Brain pericyte (primary cell): ENCODE measurements at regions not wholly inside any gene's neighbourhood (a gene's known extent, or its start where the extent isn't known, plus 50 kb on each side); places are given as distances from the start of the nearest gene placed in this dataset.

Source experiments
- DNase-seq: peaks from one replicate; pipeline ENCODE4 v3.0.0-alpha.2; 2012; ENCODE audit warnings: low read depth, low spot score

DNA sequence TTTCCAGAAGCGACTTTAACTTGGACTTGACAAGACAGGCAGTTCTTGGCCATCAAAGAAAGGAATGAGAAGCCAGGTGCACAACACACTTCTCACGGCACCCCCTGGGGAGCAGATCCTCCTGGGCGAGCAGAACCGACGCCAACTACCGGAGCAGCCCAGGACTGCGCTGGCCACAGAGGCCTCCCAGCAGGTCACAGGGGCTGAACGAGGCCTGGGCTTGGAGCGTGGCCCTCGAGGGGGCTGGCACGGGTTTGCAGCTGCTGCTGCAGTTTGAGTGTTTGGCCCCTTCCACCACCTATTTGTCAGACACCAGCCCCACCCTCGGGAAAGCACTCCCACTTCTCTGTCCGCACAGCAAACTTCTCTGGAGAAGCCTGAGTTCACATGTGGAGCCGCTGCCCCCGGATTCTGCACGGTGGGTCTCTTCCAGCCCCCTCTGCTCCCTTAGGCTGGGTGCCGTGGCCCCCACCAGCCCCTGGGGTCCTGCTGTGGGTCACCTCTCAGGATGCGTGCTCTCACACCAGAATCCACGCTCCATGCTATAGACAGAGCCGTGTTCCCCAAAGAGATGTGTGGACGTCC, 306.7 kb upstream of the SALL3 start:
- DNase-seq, result no peak

DNA sequence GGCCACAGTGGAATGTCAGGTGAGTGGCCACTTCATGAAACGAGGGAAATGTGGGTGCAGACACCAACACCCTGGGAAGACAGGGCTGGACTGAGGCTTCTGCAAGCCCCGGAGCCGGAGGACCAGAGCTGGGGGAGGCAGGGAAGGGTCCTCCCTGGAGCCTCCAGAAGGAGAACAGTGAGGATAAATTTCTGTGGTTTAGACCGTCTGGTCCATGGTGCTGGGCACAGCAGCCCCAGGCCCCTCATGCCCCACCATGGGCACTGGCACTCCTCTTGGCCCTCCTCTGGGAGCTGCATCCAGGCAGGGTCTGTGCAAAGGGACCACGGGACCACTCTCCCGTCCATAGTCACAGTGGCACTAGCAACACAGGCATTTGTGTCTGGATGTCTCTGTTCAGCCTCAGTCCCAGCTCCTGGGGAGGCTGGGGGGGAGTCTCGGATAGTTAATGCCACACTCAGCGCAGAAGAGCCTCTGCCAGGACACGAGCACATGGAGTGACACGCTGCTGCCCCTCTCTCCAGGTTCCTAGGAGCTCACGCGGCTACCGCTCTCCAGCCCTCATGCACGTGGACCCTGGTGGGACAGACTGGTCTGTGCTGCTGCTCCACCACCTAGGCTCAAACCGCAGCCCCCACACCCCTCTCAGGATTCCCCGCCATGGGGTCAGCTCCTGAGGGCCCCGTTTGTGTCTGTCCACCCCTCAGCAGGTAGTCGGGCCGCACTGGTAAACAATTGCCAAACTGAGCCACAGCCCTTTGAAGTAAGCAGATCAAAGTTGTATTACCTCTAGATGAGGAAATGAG, 305.9 kb upstream of the SALL3 start:
- no peak for DNase-seq

DNA sequence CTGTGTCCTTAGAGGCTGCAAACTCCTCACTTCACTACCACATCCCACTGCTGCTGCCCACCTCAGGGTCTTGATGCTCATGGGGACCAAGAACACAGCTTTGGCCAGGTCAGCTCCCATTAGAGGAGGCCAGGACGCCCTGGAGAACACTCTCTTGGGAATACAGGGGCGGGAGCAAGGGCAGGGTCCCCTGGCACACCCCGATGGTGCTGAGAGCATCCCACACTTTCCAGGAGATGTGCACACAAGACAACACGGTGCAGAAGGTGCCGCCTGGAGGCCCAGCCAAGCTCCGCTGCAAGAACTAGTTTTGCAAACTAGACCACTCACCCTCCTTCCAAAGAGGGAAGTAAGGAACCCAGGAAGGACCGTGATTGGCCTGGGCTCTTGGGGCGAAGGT, 304.4 kb upstream of the SALL3 start:
- DNase-seq, result no peak

DNA sequence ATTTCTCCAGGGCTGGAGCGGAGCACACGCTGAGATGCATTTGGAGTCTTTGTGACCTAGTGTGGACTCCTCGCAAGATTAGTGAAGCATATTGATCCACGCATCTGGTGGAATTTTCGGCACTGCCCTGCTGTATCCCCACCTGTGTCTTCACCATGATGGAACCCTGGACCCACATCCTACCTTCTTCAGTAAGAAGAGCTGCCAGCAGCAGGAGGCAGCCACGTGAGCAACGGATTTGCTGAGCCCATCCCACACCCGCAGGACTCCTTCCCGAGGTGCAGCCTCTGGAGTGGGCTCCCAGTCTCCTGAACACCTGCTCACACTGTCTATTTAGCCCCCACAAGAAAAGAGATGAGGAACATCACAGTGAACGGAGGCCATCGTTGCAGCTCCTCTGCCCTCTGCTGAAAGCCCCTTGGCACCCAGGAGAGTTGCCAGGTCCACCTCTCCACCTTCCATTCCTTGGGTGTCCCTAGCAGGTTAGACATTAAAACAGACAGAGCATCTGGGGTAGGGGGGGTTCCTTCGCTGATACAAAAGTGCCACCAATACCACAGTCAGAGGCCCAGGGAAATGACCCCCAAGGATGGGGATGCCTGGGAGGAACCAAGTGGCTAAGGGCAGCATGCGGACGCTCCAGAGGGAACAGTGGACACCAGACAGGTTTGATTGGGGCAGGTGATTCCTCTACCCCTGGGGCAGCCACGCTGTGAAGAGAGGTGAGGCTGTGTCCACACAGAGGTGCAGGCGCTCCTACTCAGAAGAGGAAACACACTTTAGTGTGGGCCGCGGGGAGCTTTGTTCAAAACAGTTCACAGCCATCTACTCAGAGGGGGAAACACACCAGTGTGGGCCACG, 302.8 kb upstream of the SALL3 start:
- no peak for DNase-seq

DNA sequence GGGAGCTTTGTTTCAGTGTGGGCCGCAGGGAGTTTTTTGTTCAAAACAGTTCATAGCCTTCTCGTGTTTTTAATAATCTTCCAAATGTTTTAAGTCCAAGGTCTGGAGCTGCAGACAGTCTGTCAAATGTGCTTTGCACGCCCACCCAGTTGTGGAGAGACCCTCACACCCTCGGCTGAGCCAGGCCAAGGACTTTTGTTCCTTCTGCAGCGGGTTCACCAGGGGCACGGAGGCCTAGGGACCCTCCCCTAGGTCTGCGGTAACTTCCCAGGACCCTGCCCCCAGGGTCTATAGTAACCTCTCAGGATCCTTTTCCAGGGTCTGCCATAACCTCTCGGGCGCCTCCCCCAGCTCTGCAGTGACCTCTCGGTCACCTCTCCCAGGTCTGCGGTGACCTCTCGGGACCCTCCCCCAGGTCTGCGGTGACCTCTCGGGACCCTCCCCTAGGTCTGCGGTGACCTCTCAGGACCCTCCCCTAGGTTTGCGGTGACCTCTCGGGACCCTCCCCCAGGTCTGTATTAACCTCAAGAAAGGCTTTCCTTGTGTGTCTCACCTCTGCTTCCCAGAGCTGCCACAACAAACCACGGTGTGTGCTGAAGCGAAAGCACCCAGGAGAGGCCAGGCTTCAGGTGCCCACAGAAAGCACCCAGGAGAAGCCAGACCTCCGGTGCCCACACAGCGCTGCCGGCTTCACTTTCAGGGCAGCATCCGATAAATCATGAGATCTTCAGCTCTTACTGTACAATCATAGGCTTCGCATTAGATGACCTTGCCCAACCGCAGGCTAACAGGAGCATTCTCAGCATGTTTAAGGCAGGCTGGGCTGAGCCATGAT, 301.9 kb upstream of the SALL3 start:
- DNase-seq, result no peak

DNA sequence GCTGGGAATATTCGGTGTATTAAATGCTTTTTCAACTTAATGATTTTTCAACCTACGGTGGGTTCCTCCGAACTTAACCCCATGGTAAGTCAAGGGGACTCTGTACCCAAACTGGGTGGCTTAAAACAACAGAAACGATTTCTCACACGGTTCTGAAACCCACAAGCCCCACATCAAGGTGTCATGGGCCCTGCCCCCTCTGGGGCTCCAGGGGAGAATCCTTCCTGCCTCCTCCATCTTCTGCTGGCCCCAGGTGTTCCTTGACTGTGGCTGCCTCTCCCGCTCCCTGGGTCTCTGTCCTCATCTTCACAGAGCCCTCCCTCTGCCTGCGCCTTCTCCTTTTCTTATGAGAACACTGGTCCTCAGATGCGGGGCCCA, 301.3 kb upstream of the SALL3 start:
- no peak for DNase-seq

DNA sequence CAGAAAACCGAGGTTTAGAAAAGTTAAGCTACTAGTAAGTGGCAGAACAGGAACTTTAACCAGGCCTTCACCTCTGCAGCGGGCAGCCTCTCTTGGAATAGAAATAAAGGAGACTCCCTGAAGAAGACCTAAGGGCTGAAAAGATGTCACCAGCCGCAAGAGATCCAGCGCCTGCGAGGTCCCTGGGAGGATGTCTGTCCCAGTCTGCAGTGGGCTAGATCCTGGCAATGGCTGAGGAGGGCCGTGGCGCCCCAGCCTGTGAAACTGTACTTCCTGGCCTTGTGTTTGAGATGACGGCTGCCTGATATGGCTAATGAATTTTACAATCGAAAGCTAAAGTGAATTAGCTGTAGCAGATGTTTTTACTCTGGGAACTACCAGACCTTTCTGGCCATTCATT, 300.6 kb upstream of the SALL3 start:
- DNase-seq, result no peak

DNA sequence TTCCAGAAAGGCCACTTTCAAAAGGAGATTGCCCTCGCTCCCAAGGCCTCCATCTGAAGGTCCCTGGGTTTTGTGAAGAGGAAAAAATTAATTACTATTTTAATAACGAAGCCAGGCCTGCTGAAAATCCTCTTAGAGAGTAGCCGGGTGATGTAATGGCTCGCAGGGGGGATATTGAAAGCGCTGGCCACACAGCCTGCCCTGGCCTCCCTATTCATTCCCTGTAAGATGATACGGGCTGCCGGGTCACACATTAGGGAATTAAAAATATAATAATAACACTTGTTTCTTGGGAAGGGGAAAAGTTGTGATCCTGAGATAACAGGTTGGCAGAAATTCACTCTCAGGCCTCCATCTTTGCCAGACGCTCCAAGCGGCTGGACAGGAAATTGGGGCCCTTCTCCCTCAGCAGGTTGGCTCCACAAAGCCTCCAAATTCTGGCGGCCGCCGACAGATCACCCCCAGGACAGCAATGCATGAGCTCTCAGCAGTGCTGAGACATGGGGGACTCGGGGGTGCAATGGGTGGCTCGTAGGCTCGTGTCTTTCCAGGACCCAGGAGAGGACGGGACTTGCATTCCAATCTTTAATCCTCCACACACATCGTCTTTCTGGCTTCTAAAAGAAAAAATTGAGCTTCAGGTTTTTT, 299.9 kb upstream of the SALL3 start:
- no peak for DNase-seq

DNA sequence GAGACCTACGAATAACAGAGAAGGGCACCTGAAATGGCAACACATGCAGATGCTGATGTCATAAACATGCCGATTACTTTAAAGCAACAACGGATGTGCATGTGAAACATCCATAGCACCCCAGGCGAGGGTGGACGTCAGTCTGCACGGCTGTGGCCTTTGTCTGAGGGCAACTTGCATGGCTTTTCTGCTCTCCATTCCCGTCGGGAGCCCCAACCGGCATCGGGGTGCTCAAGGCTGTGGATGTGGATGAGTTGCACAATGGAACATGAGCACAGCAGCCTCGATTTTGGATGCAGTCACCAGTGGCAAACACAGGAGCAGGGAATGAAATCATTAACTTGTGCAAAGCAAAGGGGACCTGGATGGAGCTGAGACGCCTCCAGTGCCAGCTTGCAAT, 298.2 kb upstream of the SALL3 start:
- no peak for DNase-seq

DNA sequence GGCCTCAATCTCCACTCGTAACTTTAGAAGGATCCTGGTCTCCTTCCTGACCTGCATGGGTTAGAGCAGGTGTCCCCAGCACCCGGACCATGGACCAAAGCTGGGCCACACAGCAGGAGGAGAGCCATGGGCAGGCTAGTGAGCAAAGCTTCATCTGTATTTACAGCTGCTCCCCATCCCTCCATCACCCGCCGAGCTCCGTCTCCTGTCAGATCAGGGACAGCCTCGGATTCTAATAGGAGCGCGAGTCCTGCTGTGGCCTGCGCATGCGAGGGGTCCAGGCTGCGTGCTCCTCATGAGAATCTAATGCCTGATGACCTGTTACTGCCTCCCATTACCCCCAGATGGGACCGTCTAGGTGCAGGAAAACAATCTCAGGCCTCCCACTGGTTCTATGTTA, 297.7 kb upstream of the SALL3 start:
- DNase-seq, result no peak

DNA sequence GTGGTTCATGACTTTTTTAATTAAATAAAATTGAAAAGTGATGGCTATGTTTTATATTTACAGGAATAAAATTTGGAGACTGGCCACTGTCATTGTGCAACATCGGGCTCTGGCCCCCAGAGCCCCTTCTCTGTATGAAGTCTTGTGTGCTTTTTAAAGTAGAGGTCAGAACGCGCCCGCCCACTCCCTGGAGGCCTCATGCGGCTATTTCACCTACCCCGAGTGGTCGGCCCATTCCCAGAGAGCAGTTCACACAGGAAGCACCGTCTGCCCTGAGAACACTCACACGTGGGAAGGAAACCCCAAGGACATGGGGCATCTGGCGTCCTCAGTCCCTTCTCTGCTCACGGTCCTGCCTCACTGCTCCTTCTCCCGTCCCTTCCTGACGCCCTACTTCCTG, 296.9 kb upstream of the SALL3 start:
- no peak for DNase-seq

DNA sequence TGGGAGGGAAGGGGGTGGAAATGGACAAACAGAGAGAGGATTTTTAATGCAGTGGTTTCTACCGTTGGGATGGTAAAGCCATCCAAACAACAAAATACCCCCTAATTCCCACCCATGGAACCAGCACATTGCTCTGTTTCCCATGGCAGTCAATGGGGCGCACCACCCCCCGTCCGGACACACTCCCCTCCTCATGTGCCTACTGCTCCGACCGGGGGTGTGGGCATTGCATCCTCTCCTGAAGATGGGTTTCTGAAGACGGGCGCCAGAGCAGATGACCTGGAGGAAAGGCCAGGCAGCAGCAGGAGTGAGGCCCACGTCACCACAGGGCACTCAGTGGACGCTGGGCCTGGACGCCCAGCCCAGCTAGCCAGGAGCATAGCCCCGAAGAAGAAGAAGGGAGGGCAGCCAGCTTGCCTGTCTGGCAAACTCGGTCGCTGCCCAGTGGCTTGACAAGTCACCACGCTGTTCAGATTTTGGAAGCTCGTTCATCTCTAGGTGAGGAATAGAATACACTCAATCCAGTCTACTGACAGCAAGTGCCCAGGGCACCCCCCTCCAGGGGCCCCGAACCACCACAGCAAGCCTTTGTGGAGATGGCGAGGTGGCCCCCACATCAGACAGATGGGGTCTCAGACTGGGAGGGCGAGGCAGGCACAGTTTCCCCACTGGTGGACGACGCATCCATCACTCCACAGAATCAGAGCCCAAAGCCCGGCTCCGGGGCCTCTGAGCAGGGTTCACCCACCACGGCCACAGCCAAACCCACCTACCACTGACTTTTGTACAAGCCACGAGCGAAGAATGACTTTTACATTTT, 296.2 kb upstream of the SALL3 start:
- DNase-seq, result no peak

DNA sequence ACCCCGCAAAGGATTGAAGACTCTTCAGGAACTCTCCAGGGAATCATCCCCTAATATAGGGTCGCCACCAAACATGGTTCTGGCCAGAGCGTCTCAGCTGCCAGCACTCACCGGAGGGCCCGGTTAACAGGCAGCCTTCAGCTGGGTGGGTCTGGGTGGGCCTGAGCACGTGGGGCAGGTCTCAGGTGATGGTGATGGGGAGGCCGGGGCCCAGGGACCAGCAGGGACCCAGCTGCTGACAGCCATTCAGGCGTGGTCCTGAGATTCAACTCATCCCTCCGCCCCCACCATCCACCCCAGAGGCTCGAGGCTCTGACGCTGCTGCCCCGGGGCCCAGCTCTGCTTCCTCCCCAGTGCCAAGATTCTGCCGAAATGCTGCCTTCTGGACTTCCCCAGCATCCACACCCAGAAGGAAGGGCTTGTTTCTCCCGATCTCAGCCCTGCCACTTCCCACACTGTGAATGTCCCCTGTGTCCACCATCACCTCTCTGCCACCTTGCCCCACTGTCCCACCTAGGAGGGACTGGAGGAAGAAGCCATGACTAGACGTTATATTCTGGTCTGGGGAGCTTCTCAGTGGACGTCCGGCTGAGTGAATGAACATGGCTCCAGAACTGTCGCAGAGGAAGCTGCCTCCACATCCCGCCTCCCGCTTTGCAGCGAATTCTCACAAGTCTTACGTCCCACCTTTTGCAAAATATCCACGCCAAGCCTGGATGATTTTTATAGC, 294.2 kb upstream of the SALL3 start:
- DNase-seq, result no peak

DNA sequence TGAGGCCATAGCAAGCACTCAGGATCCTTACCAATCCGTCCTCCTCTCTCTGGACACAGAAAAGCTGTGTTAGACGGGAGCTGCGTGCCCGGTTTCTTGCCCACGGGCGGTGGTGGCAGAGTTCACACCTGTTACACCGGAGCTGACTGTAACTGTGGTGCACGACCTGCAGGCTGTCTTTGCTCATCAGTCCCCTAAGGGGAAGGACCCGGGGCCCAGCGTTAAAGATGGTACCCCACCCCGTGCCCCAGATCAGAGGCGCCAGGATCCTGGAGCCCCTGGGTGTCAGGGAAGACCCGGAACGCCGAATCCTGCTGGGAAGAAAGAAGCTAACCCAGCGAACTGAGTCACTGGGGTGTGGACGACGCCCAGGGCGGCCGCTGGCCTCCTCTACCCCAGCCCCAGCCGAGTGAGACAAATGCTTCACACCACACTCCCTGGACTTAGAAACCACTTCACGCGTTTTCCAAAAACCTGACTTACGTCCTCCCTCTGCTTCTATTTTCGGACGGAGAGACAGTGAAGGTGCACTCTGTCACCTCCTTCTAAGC, 293.6 kb upstream of the SALL3 start:
- DNase-seq, result no peak

DNA sequence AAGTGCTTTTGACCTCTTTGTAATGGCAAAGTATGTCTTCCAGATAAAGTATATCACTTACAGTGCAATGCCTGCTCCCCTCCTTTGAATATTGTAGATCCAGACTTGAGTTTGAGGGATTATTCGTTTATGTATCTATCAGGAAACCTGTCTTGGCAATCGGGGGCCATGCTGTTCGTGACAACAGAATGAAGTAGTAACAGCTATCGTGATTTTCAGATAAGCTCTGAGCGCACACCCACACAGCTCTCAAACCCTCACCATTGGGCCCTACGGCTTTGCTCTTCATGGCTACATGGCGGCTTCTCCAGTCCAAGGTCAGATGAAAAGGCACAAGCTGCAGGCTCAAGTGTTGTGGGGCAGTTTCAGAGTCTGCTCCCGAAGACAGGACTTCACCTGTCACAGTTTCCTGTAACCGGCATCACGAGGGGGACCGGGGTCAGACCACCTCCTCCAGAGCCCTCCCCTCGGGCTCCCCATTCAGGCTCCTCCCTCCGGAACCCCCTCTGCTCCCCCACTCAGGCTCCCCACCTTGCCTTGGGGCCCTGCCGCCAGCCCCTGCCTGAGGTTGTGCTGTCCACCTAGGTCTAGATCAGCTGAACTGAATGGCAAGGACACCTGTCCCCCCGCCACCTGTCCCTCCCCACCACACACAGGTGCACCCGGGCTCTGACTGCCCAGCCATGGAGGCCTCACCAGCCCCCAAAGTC, 292.5 kb upstream of the SALL3 start:
- DNase-seq, result no peak

DNA sequence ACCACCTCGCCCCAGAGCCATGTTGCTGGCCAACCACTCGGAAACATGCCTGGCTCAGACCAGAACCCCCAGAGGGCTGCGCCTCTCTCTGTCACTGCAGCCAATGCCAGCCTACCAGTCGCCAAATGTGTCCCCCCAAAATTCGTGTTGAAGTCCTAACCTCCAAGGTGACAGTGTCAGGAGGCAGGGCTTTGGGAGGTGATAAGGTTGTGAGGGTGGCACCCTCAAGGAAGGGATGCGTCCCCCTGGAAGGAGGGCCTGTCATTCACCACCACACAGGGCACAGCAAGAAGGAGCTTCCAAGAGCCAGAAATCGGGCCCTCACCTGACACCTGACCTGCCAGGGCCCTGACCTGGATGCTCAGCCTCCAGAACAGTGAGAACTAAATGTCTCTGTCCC, 291.9 kb upstream of the SALL3 start:
- no peak for DNase-seq

DNA sequence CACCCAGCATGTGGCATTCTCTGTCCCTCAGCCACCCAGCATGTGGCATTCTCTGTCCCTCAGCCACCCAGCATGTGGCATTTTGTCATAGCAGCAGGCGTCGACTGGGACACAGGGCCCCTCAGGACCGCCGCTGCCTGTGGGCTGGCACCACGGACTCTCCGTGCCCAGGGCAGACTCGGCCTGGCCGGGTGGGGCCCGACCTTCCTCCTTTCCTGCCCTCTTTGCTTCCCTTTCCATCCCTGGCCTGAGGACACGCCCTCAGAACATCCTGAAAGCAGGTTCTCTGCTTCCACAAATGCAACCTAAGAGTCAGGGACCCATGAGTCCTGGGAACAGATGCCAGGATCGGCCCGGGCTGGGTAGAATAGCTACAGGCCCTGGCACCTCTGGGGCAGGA, 291.4 kb upstream of the SALL3 start:
- no peak for DNase-seq

DNA sequence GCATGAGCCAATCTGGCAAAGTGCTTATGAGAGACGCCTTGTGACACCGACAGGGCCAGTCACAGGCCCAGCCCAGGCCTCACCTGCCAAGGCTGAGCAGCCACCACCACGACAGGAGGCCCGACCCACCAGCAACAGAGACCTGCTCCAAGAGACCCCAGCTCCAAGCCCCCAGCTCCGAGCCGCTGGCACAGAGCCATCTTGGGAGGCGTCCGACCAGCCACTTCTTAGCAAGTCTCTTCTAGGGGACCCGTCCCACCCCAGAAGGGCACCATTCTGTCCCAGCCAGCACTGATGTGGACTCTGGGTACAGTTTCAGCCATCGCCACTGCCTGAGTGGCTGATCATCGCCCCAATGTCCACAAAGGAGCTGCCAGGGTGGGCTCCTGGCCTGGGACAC, 290.7 kb upstream of the SALL3 start:
- DNase-seq, result no peak

DNA sequence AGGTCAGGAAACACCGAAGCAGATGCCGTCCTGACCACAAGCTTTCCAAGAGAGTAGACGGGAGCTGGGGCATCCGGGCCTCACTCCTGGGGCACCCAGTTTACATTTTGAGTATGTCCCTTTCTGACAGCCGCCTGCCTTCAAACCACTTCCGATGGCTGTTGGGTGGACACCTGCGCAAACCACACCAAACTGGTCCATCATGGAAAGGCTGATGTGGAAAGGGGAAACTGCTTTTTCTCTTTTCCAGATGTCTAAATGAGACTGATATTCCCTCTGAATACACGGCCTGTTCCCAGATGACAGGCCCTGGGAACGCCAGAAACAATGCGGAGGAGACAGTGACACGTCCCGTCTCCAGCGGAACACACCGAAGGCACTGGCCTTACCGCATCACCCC, 290.0 kb upstream of the SALL3 start:
- no peak for DNase-seq
